IPS-11a (cell line): ENCODE measurements at regions not wholly inside any gene's neighbourhood (a gene's known extent, or its start where the extent isn't known, plus 50 kb on each side); places are given as distances from the start of the nearest gene placed in this dataset.
"Not testable (repeated sequence)": the region's sequence is repeated elsewhere in the genome, so short reads cannot be mapped to it uniquely, and the experiment has no call there.

Experiments used
- H3K4me3 ChIP-seq: one replicate; pipeline ENCODE4 v1.5.1; 2013; ENCODE audit warnings: low read depth, low read length, control low read depth

DNA sequence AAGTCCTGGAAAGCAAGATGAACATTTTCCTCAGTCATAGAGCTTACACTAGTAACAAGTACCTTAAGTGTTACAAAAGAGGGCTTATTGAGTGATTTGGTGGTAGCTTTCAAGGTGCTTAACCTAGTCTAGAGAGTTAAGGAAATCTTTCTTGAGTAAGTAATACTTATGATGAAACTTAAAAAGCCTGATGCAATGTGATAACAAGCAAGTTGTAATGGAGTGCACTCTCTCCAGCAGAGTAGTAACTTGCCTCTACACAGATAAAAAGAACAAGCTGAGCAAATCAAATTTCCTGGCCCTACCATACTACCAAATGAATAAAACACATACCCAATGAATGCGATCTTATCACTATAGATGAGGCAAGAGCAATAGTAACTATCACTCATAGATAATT is 639.9 kb upstream of the FBXO33 start:
- H3K4me3 ChIP-seq: no peak overlapping the region

DNA sequence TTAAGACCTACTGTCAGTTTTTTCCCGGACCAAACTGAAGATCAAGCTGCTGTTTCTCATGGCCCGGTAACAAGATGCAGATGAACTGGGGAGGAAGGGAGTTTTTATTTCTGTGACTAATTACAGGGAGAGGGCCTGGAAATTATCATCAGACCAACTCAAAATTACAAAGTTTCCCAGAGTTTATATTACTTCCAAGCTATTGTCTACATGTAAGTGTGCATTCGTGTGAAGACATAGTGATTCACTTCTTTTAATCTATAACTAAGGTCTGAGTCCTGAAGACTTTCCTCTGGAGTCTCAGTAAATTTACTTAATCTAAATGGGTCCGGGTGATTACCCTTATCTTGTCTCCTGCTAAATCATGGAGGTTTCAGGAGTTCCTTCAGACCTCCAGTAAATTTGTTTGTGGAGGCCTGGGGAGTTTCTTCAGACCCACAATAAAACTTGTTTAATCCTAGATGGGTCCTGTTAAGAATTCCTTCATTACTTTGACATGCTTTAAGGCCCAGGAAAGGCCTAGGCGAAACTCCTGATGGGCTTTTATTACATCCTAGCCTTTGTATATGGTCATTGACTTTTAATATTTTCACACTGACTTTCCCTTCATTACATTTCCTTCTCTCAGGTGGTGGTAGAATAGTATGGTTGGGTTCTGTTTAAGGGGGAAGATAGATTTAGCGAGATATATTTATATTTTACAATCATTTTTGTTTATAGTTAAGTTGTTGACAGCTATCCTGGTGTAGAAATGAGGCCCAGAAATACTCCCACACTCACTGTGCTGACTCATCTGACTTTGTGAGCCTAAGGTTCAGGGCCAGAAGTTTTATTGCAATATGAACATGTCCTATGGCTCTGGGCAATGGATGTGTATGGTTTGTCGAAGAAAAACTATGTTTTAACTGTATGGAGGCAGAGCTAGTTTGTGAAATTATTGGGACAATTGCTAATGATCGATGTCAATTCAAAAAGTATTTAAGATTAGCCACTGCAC is 627.0 kb upstream of the FBXO33 start:
- no peak overlapping the region for H3K4me3 ChIP-seq

DNA sequence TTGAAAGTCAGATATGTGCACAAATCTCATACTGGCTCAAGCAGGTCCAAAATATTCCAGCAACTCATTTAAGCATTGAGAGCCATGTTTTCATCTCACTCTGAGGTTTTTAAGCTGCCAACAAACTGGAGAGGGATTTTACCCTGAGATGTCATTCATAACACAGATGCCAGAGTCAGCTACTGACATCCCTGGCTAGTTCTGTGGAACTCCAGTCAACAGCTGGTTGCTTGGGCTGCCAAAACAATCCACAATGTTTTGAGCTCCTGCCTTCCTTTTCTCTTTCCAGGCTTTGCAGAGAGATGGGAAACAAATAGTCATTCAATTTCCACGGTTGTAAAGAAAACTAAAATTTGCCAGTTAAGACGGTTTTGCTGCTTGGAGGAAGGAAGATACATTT is 621.2 kb upstream of the FBXO33 start:
- H3K4me3 ChIP-seq: no peak overlapping the region

- H3K4me3 ChIP-seq: no peak overlapping the region
Observed at GRCh38 chr14:40028991-40029390, 596.8 kb upstream of the FBXO33 start.

DNA sequence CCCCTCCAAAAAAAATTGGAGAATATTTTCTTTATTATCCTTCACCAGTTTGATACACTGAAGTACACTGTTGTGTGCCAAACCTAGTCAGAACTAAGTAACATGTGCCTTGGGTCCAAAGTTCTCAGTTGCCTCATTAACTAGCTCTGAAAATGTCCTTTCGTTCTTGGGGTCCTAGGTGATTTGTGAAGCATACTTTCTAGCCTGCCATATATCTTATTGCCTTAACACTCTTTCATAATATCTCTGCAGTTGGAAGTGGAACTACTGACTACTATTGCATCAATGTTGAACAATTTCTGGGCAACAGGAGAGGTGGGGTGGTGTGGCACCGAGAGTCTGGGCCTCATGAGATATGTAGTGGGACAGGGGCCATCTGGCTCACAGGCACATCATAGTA is 592.9 kb upstream of the FBXO33 start:
- H3K4me3 ChIP-seq: no peak overlapping the region

GRCh38 chr14:40010961-40011360 is 578.7 kb upstream of the FBXO33 start:
- no peak overlapping the region for H3K4me3 ChIP-seq

GRCh38 chr14:40009771-40010170 is 577.5 kb upstream of the FBXO33 start:
- no peak overlapping the region for H3K4me3 ChIP-seq

DNA sequence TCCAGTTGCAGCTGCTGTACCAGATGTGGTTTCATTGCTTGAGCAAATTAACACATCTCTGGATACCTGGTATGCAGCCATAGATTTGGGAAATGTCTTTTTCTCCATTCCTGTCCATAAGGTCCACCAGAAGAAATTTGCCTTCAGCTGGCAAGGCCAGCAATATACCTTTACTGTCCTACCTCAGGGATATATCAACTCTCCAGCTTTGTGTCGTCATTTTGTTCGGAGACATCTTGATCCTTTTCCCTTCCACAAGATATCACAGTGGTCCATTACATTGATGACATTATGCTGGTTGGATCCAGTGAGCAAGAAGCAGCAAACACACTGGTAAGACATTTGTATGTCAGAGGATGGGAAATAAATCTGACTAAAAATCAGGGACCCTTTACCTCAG is 576.1 kb upstream of the FBXO33 start:
- H3K4me3 ChIP-seq: not testable (repeated sequence)

DNA sequence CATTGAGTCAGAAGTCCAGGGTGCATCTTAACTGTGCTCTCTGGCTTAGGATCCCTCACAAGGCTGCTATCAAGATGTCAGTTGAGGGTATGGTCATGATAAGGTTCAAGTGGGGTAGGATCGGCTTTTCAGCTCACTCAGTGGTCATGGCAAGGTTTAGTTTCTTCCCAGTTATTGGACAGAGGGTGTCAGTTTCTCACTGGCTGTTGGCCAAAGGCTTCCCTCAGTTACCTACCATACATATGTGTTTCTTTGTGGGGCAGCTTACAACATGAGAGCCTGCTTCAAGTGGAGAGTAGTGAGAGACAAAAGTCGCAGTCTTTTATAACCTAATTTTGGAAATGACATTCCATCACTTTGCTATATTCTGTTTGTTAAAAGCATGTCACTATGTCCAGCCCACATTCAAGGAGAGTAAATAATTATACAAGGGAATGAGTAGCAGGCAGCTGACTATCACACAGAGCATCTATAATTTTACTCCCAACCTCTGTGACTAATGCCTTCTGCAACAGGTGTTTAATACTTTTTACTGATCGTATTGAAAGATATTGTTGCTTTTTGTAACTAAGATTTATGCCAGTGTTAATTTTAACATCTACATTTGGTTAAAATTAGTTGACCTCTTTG is 572.8 kb upstream of the FBXO33 start:
- no peak overlapping the region for H3K4me3 ChIP-seq

- H3K4me3 ChIP-seq: no peak overlapping the region
Observed at GRCh38 chr14:40003773-40004172, 571.5 kb upstream of the FBXO33 start.

- H3K4me3 ChIP-seq: no peak overlapping the region
Observed at GRCh38 chr14:39998854-39999253, 566.6 kb upstream of the FBXO33 start.

DNA sequence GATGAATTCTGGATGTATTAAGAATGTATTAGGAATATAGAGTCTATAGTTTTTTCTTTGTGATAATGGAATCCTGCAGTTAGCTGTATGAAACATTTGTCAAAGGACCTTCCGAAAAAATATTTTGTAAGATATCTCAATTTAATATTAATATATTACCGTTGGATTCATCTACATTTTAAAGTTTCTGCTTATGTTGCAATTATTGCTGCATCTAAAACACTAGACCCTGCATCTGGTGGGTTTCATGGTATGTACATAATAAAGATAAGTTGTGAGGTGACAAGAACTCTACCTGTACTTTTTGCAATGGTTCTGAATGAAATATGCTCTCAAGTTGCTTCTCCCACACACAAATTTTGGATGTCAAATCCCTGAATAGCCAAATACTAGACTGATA is 565.9 kb upstream of the FBXO33 start:
- H3K4me3 ChIP-seq: no peak overlapping the region

DNA sequence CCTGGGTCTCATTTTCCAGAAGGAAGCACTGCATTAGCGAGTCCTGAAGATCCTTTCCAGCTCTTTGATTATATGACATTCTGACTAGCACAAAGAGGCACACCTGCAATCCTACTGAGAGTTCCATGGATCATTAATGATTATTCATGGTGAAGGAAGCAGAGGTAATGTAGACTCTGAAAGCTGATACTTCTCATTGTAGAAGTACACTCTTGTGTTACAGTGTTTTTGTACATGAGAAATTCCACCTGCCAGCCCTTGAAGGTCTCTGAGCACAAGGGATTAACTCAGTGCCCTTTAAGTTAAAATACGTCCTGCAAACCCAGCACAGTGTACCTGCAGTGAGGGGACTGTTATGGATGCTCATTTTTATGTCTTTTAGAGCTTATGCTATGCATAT is 558.8 kb upstream of the FBXO33 start:
- no peak overlapping the region for H3K4me3 ChIP-seq

DNA sequence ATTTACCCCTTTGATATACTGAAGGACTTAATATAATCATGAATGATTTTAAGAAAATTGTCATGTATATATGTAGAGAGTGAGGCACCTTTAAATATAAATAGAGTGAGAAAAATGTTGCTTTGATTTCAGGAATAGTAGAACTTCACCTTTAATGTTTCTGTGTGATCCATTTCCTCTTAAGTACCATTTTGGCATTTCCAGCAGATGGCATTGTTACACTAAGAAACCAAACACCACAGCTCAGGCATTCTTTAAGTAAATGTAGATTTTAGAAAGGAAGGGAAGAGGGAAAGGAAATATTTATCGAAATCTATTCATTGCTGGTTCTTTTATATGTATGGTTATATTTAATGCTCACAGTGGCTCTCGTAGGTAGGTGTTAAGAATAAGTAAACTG is 556.7 kb upstream of the FBXO33 start:
- H3K4me3 ChIP-seq: no peak overlapping the region

DNA sequence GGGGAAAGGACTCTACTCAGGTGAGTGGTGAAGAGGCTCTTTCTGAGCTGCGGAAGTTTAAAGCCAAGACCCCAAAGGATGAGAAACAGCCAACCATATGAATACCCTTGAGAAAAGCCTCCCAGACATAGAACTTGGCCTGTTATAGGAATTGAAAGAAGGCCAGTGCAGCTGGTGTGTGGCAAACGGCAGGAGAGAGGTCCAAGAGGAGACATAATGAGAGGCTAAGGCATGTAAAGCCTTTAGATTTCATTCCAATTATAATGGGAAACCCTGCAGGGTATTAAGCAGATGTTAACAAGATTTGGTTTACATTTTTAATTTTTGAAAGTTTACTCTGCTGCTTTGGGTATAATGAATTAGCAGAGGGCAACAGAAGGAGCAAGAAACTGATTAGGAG is 552.1 kb upstream of the FBXO33 start:
- no peak overlapping the region for H3K4me3 ChIP-seq

- no peak overlapping the region for H3K4me3 ChIP-seq
Observed at GRCh38 chr14:39977198-39977597, 545.0 kb upstream of the FBXO33 start.

DNA sequence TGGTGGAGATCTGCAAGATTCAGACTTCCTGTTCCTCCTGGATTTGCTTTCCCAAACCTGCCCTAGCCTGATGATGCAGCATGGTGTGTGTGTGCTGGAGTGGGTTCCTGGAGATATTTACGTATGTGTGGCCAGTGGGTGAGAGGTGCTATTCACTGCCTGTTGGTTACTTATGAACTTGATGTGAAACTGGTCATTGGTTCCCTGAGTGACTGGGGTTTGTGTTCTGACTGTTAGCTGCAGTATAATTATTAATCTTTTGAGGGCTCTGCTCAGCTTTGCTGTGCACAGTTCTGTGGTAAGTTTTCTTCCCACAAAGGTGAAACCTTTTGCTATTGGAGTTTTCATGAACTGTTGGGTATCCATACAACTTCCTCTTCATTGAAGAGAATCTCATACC is 541.8 kb upstream of the FBXO33 start:
- H3K4me3 ChIP-seq: no peak overlapping the region

- H3K4me3 ChIP-seq: no peak overlapping the region
Observed at GRCh38 chr14:39972704-39973103, 540.5 kb upstream of the FBXO33 start.

GRCh38 chr14:39967885-39968284 is 535.7 kb upstream of the FBXO33 start:
- H3K4me3 ChIP-seq: no peak overlapping the region

DNA sequence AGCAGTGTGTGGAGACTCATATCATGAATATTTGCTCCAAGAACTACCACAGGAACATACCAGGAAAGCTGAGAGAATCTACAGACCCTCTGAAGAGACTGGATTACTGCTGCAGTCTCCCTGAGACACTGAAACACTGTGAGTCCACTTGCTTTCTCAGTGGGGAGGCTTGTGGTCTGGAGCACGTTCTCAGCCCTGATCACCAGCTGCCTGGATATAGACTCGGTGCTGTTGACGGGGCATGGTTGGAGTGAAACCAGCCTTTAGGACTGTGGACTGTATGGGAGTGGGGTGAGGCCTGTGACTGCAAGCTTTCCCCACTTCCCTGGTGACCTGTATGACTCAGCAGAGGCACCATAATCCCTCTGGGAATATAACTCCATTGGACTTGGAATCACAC is 525.8 kb upstream of the FBXO33 start:
- no peak overlapping the region for H3K4me3 ChIP-seq

GRCh38 chr14:39957290-39957689 is 525.1 kb upstream of the FBXO33 start:
- H3K4me3 ChIP-seq: no peak overlapping the region

- H3K4me3 ChIP-seq: no peak overlapping the region
Observed at GRCh38 chr14:39956372-39956771, 524.1 kb upstream of the FBXO33 start.
